H9 (cell line): ENCODE measurements at regions not wholly inside any gene's neighbourhood (a gene's known extent, or its start where the extent isn't known, plus 50 kb on each side); places are given as distances from the start of the nearest gene placed in this dataset.

ENCODE experiments used
- DNase-seq: peaks from one replicate; pipeline ENCODE4 v3.0.0-alpha.2; 2017
- H2AFZ ChIP-seq: one replicate; pipeline ENCODE4 v1.6.1; 2013; ENCODE audit warnings: mild to moderate bottlenecking, low read length, control low read depth, moderate library complexity
- H2AK5ac ChIP-seq: 2 replicates; pipeline ENCODE4 v1.6.1; 2013; ENCODE audit warnings: low read length, control low read depth, mixed read lengths; ENCODE audit not compliant: insufficient read length
- H2BK120ac ChIP-seq: one replicate; pipeline ENCODE4 v1.6.1; 2013; ENCODE audit warnings: low read depth, mild to moderate bottlenecking, low read length, control low read depth, inconsistent platforms; ENCODE audit not compliant: poor library complexity, severe bottlenecking
- H2BK12ac ChIP-seq: 2 replicates; pipeline ENCODE4 v1.6.1; 2013; ENCODE audit warnings: low read length, control low read depth, mixed read lengths, low read depth; ENCODE audit not compliant: insufficient read length
- H2BK15ac ChIP-seq: 2 replicates; pipeline ENCODE4 v1.6.1; 2013; ENCODE audit warnings: low read depth, low read length, control low read depth
- H2BK20ac ChIP-seq: one replicate; pipeline ENCODE4 v1.6.1; 2013; ENCODE audit warnings: low read depth, mild to moderate bottlenecking, low read length, control low read depth, inconsistent platforms; ENCODE audit not compliant: poor library complexity, severe bottlenecking
- H2BK5ac ChIP-seq: 2 replicates; pipeline ENCODE4 v1.6.1; 2013; ENCODE audit warnings: low read length, control low read depth, mixed read lengths; ENCODE audit not compliant: insufficient read length
- H3K14ac ChIP-seq: 2 replicates; pipeline ENCODE4 v1.6.1; 2013; ENCODE audit warnings: low read length, control low read depth; ENCODE audit not compliant: insufficient read depth
- H3K18ac ChIP-seq: 2 replicates; pipeline ENCODE4 v1.6.1; 2013; ENCODE audit warnings: low read depth, mild to moderate bottlenecking, mixed read lengths, low read length, control low read depth; ENCODE audit not compliant: insufficient read length
- H3K23ac ChIP-seq: 2 replicates; pipeline ENCODE4 v1.6.1; 2013; ENCODE audit warnings: low read length, control low read depth, mixed read lengths, low read depth; ENCODE audit not compliant: insufficient read length
- H3K23me2 ChIP-seq: 2 replicates; pipeline ENCODE4 v1.6.1; 2013; ENCODE audit warnings: low read depth, mild to moderate bottlenecking, mixed read lengths, low read length, control low read depth; ENCODE audit not compliant: insufficient read length, poor library complexity, severe bottlenecking
- H3K27ac ChIP-seq: 2 replicates; pipeline ENCODE4 v1.5.1; 2013; ENCODE audit warnings: low read length, control low read depth, mixed read lengths, low read depth; ENCODE audit not compliant: insufficient read length
- H3K27me3 ChIP-seq: 2 replicates; pipeline ENCODE4 v1.6.1; 2013; ENCODE audit warnings: low read length, control low read depth, inconsistent platforms; ENCODE audit not compliant: insufficient read depth
- H3K4ac ChIP-seq: 2 replicates; pipeline ENCODE4 v1.6.1; 2013; ENCODE audit warnings: low read depth, mild to moderate bottlenecking, control low read depth, inconsistent platforms, low read length, moderate library complexity
- H3K4me1 ChIP-seq: 2 replicates; pipeline ENCODE4 v1.6.1; 2013; ENCODE audit warnings: low read length, control low read depth, inconsistent platforms; ENCODE audit not compliant: insufficient read depth
- H3K4me2 ChIP-seq: 2 replicates; pipeline ENCODE4 v1.6.1; 2013; ENCODE audit warnings: low read length, control low read depth, mixed read lengths; ENCODE audit not compliant: insufficient read length, insufficient read depth
- H3K56ac ChIP-seq: 2 replicates; pipeline ENCODE4 v1.6.1; 2013; ENCODE audit warnings: low read depth, mild to moderate bottlenecking, mixed read lengths, low read length, control low read depth; ENCODE audit not compliant: insufficient read length
- H3K79me1 ChIP-seq: 2 replicates; pipeline ENCODE4 v1.6.1; 2013; ENCODE audit warnings: low read depth, mild to moderate bottlenecking, moderate library complexity, low read length, control low read depth, inconsistent platforms; ENCODE audit not compliant: insufficient read depth, poor library complexity, severe bottlenecking
- H3K79me2 ChIP-seq: 2 replicates; pipeline ENCODE4 v1.6.1; 2013; ENCODE audit warnings: low read length, control low read depth, inconsistent platforms; ENCODE audit not compliant: insufficient read depth
- H3K9ac ChIP-seq: 2 replicates; pipeline ENCODE4 v1.6.1; 2013; ENCODE audit warnings: low read length, control low read depth, mixed read lengths; ENCODE audit not compliant: insufficient read length; ENCODE audit errors: extremely low read depth
- H3K9me3 ChIP-seq: one replicate; pipeline ENCODE4 v1.6.1; 2013; ENCODE audit warnings: low read depth, low read length, inconsistent platforms; ENCODE audit not compliant: control insufficient read depth
- H3T11ph ChIP-seq: one replicate; pipeline ENCODE4 v1.6.1; 2013; ENCODE audit warnings: mild to moderate bottlenecking, low read length, control low read depth, inconsistent platforms
- H4K20me1 ChIP-seq: one replicate; pipeline ENCODE4 v1.6.1; 2013; ENCODE audit not compliant: control insufficient read depth, insufficient read length, insufficient read depth
- H4K5ac ChIP-seq: 2 replicates; pipeline ENCODE4 v1.6.1; 2013; ENCODE audit warnings: low read depth, mild to moderate bottlenecking, mixed read lengths, low read length, control low read depth; ENCODE audit not compliant: insufficient read length
- H4K8ac ChIP-seq: replicated peaks from 2 replicates; pipeline ENCODE4 v1.6.1; 2013; ENCODE audit warnings: low read length, control low read depth, mixed read lengths, low read depth; ENCODE audit not compliant: insufficient read length
- H4K91ac ChIP-seq: 2 replicates; pipeline ENCODE4 v1.6.1; 2013; ENCODE audit warnings: low read depth, mild to moderate bottlenecking, moderate library complexity, mixed read lengths, low read length, control low read depth; ENCODE audit not compliant: insufficient read length
- H3K27ac Mint-ChIP-seq, 3 experiments: 2 replicates in 2 of 3; 3 replicates in 1 of 3; pipeline ENCODE4 v1.8.0; 2020 to 2021; ENCODE audit warnings: mixed read lengths in 3 of 3, mild to moderate bottlenecking in 1 of 3, moderate library complexity in 1 of 3
- H3K27me3 Mint-ChIP-seq: 2 replicates; pipeline ENCODE4 v1.8.0; 2021; ENCODE audit warnings: low read depth, mild to moderate bottlenecking, moderate library complexity, mixed read lengths
- H3K36me3 Mint-ChIP-seq, 3 experiments: 2 replicates in 2 of 3; 3 replicates in 1 of 3; pipeline ENCODE4 v1.8.0; 2020 to 2021; ENCODE audit warnings: low read depth in 3 of 3, mixed read lengths in 3 of 3; ENCODE audit not compliant: insufficient read depth in 1 of 3
- H3K4me1 Mint-ChIP-seq, 2 experiments: 2 replicates each; pipeline ENCODE4 v1.8.0; 2020; ENCODE audit warnings: mixed read lengths in 2 of 2
- H3K4me3 Mint-ChIP-seq, 2 experiments: 2 replicates in 1 of 2; 3 replicates in 1 of 2; pipeline ENCODE4 v1.8.0; 2020 to 2021; ENCODE audit warnings: mild to moderate bottlenecking in 2 of 2, mixed read lengths in 2 of 2, moderate library complexity in 1 of 2
- H3K9me3 Mint-ChIP-seq, 2 experiments: 2 replicates in 1 of 2; 3 replicates in 1 of 2; pipeline ENCODE4 v1.8.0; 2020; ENCODE audit warnings: mild to moderate bottlenecking in 2 of 2, mixed read lengths in 2 of 2, moderate library complexity in 1 of 2
- CTCF ChIP-seq: fragments of 200-600 bp; sonication (generic); conservative IDR thresholded peaks from 3 replicates; pipeline ENCODE4 v1.8.0; 2021; ENCODE audit warnings: antibody characterized with exemption, mild to moderate bottlenecking
- WGBS: extraction: QIAGEN DNeasy Blood & Tissue Kit; methylation state at CpG from one replicate; pipeline ENCODE4 v1.1.7; 2013; ENCODE audit warnings: missing lambda C conversion rate, low lambda C conversion rate, mixed read lengths; ENCODE audit not compliant: insufficient read length; ENCODE audit errors: extremely low coverage; 5-methylcytosine and 5-hydroxymethylcytosine counted together

- H2BK12ac ChIP-seq: no peak overlapping the region
- no peak overlapping the region for H2BK20ac ChIP-seq
- H4K20me1 ChIP-seq: no peaks in the 10 kb centered on the region
- no peak overlapping the region for H4K8ac ChIP-seq
- H3K4me2 ChIP-seq: no peak overlapping the region
- WGBS: no CpG with 5 or more reads among the region's 1 CpG
- no peaks in the 10 kb centered on the region for H3K9me3 ChIP-seq
- H3K9me3 Mint-ChIP-seq: no peaks in the 10 kb centered on the region
- H3K4me3 Mint-ChIP-seq: no peak overlapping the region
- no peak overlapping the region for H2BK120ac ChIP-seq
- H3K27me3 ChIP-seq: peaks cover 3% of the 10 kb centered on the region; the same call in 1 of the 2 replicates
- no peak overlapping the region for H4K5ac ChIP-seq
- H3K18ac ChIP-seq: no peak overlapping the region
- H3K27ac Mint-ChIP-seq: no peak overlapping the region
- H3K23ac ChIP-seq: no peak overlapping the region
- H3K36me3 Mint-ChIP-seq: no peaks in the 10 kb centered on the region
- H2AK5ac ChIP-seq: no peak overlapping the region
- no peak overlapping the region for H3K27ac ChIP-seq
- H3K4me1 ChIP-seq: no peaks in the 10 kb centered on the region
- no peaks in the 10 kb centered on the region for H3K79me2 ChIP-seq
- no peak overlapping the region for H3K4ac ChIP-seq
- H3K27me3 Mint-ChIP-seq: peaks cover 13% of the 10 kb centered on the region
- no peak overlapping the region for H2BK5ac ChIP-seq
- no peak overlapping the region for H4K91ac ChIP-seq
- no peak overlapping the region for H3K56ac ChIP-seq
- no peak overlapping the region for H3T11ph ChIP-seq
- TF ChIP-seq CTCF: no peak
- no peak overlapping the region for H3K9ac ChIP-seq
- no peak for DNase-seq
- H2AFZ ChIP-seq: no peak overlapping the region
- H2BK15ac ChIP-seq: no peak overlapping the region
- no peaks in the 10 kb centered on the region for H3K4me1 Mint-ChIP-seq
- no peak overlapping the region for H3K14ac ChIP-seq
- no peaks in the 10 kb centered on the region for H3K79me1 ChIP-seq
- no peaks in the 10 kb centered on the region for H3K23me2 ChIP-seq
These were observed 190.1 kb upstream of the SPRED2 start for GRCh38 chr2:65622499-65622898.
